Right lobe of liver (tissue), 6 donors: ENCODE measurements at regions not wholly inside any gene's neighbourhood (a gene's known extent, or its start where the extent isn't known, plus 50 kb on each side); places are given as distances from the start of the nearest gene placed in this dataset.

Experiments
- ATAC-seq, 4 donors: fragments of 200-7000 bp; cut with Tn5 transposase; one replicate each; pipeline ENCODE4 v1.9.1; 2020; ENCODE audit warnings: mild to moderate bottlenecking in 4 of 4, moderate library complexity in 4 of 4
- DNase-seq, 3 donors: peaks; one replicate each; pipeline ENCODE4 v3.0.0-alpha.2; 2020
- H3K27ac ChIP-seq, 3 donors: fragments of 200-600 bp; one replicate each; pipeline ENCODE4 v1.8.0; 2022
- H3K27me3 ChIP-seq, 2 donors: fragments of 200-600 bp; one replicate each; pipeline ENCODE4 v1.8.0; 2022
- H3K36me3 ChIP-seq, 4 donors: fragments of 200-600 bp; sonication (generic) in 1 of 4; one replicate each; pipeline versions ENCODE4 v1.5.1 to v1.8.0; 2017 to 2022; ENCODE audit warnings: control low read depth in 1 of 4
- H3K4me1 ChIP-seq, 4 donors: fragments of 200-600 bp; sonication (generic) in 1 of 4; one replicate each; pipeline versions ENCODE4 v1.5.1 to v1.8.0; 2017 to 2022; ENCODE audit warnings: control low read depth in 1 of 4
- H3K4me3 ChIP-seq, 3 donors: fragments of 200-600 bp; one replicate each; pipeline ENCODE4 v1.8.0; 2022
- H3K9me3 ChIP-seq, 4 donors: fragments of 200-600 bp; sonication (generic) in 1 of 4; one replicate each; pipeline versions ENCODE4 v1.5.1 to v1.8.0; 2017 to 2022; ENCODE audit warnings: control low read depth in 1 of 4
- POLR2A ChIP-seq: fragments of 450-650 bp; IDR thresholded peaks from one replicate; pipeline ENCODE4 v1.6.1; 2017; ENCODE audit warnings: antibody characterized with exemption, mild to moderate bottlenecking
- WGBS: methylation state at CpG from one replicate; pipeline ENCODE4 v1.1.6; 2018; ENCODE audit warnings: low coverage, low lambda C conversion rate; ENCODE audit not compliant: insufficient coverage; ENCODE audit errors: missing lambda C conversion rate; 5-methylcytosine and 5-hydroxymethylcytosine counted together
- intact Hi-C, 2 donors: fragments of 100-400 bp; cut with DNase I; formaldehyde crosslinking; loops; one replicate each; pipeline versions ENCODE4 v1.11.2 to v1.14.1; 2022
- TF ChIP-seq, protein P1 (sequence below), 4 donors: fragments of 200-600 bp in 3 of 4; fragments of 450-650 bp in 1 of 4; IDR thresholded peaks; one replicate each; pipeline versions ENCODE4 v1.5.1 to v1.8.0; 2016 to 2022; ENCODE audit warnings: antibody characterized with exemption in 4 of 4, mild to moderate bottlenecking in 2 of 4
- donor health status: DM: no; HTN: yes; CAD: no.
- donor health status: DM: no; HTN: no; CAD: no.
- donor health status: DM: no; HTN: no; CAD: no.
- donor health status: DM: no; HTN: yes; CAD: no.
- donor health status: DM: no; HTN: yes; CAD: no.

- peak; percentile 88 to 95 (median 92) for ATAC-seq
- H3K4me3 ChIP-seq, result peak overlapping the region; percentile 21 to 46 (median 41)
- 37% methylated on average over 8 of the region's 8 CpGs for WGBS
These were observed 642.7 kb downstream of the HS3ST4 start for GRCh38 chr16:26334218-26335111.

GRCh38 chr16:26335236-26335853 lies 643.6 kb downstream of the HS3ST4 start:
- Histone ChIP-seq H3K27ac (no peak overlapping the region), H3K4me1 (peaks cover 0 to 18% (median 3%) of the 10 kb centered on the region in 4 donors), H3K4me3 (peak overlapping the region; percentile 21 to 46 (median 41)), H3K27me3 (no peaks in the 10 kb centered on the region), H3K36me3 (no peaks in the 10 kb centered on the region), H3K9me3 (no peaks in the 10 kb centered on the region)
- ATAC-seq, result peak; percentile 52 to 87 (median 56)
- TF ChIP-seq, protein P1, sequence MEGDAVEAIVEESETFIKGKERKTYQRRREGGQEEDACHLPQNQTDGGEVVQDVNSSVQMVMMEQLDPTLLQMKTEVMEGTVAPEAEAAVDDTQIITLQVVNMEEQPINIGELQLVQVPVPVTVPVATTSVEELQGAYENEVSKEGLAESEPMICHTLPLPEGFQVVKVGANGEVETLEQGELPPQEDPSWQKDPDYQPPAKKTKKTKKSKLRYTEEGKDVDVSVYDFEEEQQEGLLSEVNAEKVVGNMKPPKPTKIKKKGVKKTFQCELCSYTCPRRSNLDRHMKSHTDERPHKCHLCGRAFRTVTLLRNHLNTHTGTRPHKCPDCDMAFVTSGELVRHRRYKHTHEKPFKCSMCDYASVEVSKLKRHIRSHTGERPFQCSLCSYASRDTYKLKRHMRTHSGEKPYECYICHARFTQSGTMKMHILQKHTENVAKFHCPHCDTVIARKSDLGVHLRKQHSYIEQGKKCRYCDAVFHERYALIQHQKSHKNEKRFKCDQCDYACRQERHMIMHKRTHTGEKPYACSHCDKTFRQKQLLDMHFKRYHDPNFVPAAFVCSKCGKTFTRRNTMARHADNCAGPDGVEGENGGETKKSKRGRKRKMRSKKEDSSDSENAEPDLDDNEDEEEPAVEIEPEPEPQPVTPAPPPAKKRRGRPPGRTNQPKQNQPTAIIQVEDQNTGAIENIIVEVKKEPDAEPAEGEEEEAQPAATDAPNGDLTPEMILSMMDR (IDR thresholded peaks at IDR 0.05), result no peak
- TF ChIP-seq POLR2A, result no peak
- intact Hi-C loops, result no loop called here
- no peak for DNase-seq
- WGBS, result 11% methylated on average over 6 of the region's 6 CpGs

More at GRCh38 chr16:26334218-26335111, 642.7 kb downstream of the HS3ST4 start:
- intact Hi-C loops, result no loop called here
- TF ChIP-seq POLR2A, result no peak
- TF ChIP-seq, protein P1 (IDR thresholded peaks at IDR 0.05), result no peak
- DNase-seq, result peak in 1 of 3 donors; percentile 49
- peaks cover 0 to 18% (median 3%) of the 10 kb centered on the region in 4 donors for H3K4me1 ChIP-seq
- H3K36me3 ChIP-seq, result no peaks in the 10 kb centered on the region
- no peak overlapping the region for H3K27ac ChIP-seq
- H3K27me3 ChIP-seq, result no peaks in the 10 kb centered on the region
- no peaks in the 10 kb centered on the region for H3K9me3 ChIP-seq

GRCh38 chr16:26342621-26343020 lies 650.9 kb downstream of the HS3ST4 start:
- no peaks in the 10 kb centered on the region for H3K9me3 ChIP-seq
- ATAC-seq (no peak), DNase-seq (no peak)
- H3K4me1 ChIP-seq, result no peaks in the 10 kb centered on the region
- no peaks in the 10 kb centered on the region for H3K36me3 ChIP-seq
- H3K27me3 ChIP-seq, result no peaks in the 10 kb centered on the region
- intact Hi-C loops, result no loop called here
- no peak overlapping the region for H3K27ac ChIP-seq
- no peak overlapping the region for H3K4me3 ChIP-seq
- 81% methylated on average over 6 of the region's 6 CpGs for WGBS
- no peak for TF ChIP-seq POLR2A
- TF ChIP-seq, protein P1 (IDR thresholded peaks at IDR 0.05), result no peak

- 62% methylated on average over 2 of the region's 4 CpGs for WGBS
- ATAC-seq (no peak), DNase-seq (no peak)
- Histone ChIP-seq H3K4me1 (no peaks in the 10 kb centered on the region), H3K27me3 (no peaks in the 10 kb centered on the region), H3K4me3 (no peak overlapping the region), H3K27ac (no peak overlapping the region), H3K9me3 (no peaks in the 10 kb centered on the region), H3K36me3 (no peaks in the 10 kb centered on the region)
- intact Hi-C loops, result no loop called here
- TF ChIP-seq, protein P1 (IDR thresholded peaks at IDR 0.05), result no peak
- no peak for TF ChIP-seq POLR2A
These were observed 652.5 kb downstream of the HS3ST4 start for GRCh38 chr16:26344240-26344776.
